ENCODE measurements at regions not wholly inside any gene's neighbourhood (a gene's known extent, or its start where the extent isn't known, plus 50 kb on each side); places are given as distances from the start of the nearest gene placed in this dataset.

- no peak for DNase-seq (ENCODE audit: low read depth)
Measured at GRCh38 chr14:101004176-101004575, 100.7 kb upstream of the RTL1 start.

DNA sequence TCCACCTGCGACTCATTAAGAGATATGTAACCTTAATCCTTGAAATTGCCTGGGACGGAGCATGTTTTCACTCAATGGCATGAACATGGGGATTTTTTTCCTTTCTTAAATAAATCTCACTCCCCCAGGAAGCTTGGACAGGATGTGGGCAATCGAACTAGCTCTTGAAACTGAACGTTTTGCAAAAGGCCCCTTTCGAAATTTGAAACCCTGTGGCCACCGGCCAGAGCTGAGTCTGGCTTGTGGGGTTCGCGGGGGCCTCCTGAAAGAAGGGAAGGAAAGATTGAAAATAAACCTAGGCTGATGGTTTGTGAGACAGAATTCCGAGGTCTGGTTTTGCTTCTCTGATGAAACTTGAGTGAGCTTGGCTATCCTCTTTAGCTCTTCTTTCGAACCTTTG is 101.4 kb upstream of the RTL1 start:
- peak; percentile 6 for DNase-seq (ENCODE audit: low read depth)

GRCh38 chr14:101005447-101005846 is 101.9 kb upstream of the RTL1 start:
- DNase-seq (ENCODE audit: low read depth), result no peak

GRCh38 chr14:101006008-101006407 is 102.5 kb upstream of the RTL1 start:
- DNase-seq (ENCODE audit: low read depth), result no peak

GRCh38 chr14:101007004-101007614 is 103.6 kb upstream of the RTL1 start:
- no peak for DNase-seq (ENCODE audit: low read depth)

- DNase-seq (ENCODE audit: low read depth), result no peak
Measured at GRCh38 chr14:101007765-101008164, 104.2 kb upstream of the RTL1 start.

DNA sequence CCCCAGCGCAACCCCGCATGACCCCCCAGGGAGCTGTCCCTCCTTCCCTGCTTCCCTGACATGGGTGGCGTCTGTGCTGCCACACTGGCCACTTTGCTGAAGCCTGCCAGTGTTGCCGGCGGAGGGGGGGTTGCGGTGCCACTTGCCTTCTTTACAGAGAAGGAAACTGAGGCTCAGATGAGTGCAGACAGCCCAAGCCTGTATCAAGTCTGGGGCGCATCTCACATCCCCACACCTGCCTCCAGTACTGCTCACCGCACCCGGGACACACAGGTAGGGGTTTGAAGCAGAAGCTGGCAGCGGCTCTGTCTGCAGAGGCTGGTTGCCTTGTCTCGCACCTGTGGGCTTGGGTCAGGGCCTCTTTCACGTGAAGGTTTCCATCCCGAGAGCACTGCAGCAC is 104.7 kb upstream of the RTL1 start:
- no peak for DNase-seq (ENCODE audit: low read depth)

- peak; percentile 58 for DNase-seq (ENCODE audit: low read depth)
Measured at GRCh38 chr14:101008631-101009336, 105.3 kb upstream of the RTL1 start.

- DNase-seq (ENCODE audit: low read depth), result no peak
Measured at GRCh38 chr14:101009531-101009930, 106.0 kb upstream of the RTL1 start.

GRCh38 chr14:101010293-101010692 is 106.8 kb upstream of the RTL1 start:
- no peak for DNase-seq (ENCODE audit: low read depth)

DNA sequence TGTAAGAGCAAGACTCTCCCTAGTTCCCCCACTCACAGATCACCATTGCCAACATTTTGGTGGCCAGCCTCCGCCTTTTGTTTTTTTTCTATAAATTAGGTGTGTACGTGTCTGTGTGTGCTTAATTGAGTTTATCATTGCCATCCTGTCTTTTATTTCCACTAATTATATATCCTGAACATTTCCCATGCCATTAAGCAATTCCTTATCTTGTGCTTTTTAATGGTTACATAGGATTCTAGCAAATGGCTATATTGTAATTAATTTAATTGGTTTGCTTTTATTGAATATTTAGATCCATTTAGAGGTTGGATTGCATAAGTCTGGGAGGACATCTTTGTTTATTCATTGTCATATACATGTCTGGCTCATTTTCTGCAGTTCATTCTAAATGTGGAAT is 107.3 kb upstream of the RTL1 start:
- DNase-seq (ENCODE audit: low read depth), result no peak

DNA sequence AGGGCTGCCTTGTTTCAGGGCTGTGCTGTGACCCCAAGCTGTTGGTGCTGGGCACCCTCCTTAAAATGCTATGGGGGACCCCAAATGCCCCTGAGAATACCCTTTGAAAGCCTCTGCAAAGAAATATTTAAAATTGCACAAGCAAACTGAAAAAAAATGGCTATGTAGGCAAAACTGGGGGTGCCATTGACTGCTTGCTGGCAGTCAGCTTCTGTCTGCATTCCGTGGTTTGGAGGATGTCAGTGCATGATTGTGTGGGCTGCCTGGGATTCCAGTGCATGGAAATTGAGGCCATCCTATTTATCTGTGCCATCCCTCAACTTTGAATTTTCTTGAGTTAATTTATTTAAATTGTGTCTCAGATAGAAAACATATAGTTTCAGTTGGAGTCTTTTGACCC is 113.7 kb upstream of the RTL1 start:
- DNase-seq (ENCODE audit: low read depth), result peak; percentile 5

- no peak for DNase-seq (ENCODE audit: low read depth)
Measured at GRCh38 chr14:101017806-101018560, 114.5 kb upstream of the RTL1 start.

DNA sequence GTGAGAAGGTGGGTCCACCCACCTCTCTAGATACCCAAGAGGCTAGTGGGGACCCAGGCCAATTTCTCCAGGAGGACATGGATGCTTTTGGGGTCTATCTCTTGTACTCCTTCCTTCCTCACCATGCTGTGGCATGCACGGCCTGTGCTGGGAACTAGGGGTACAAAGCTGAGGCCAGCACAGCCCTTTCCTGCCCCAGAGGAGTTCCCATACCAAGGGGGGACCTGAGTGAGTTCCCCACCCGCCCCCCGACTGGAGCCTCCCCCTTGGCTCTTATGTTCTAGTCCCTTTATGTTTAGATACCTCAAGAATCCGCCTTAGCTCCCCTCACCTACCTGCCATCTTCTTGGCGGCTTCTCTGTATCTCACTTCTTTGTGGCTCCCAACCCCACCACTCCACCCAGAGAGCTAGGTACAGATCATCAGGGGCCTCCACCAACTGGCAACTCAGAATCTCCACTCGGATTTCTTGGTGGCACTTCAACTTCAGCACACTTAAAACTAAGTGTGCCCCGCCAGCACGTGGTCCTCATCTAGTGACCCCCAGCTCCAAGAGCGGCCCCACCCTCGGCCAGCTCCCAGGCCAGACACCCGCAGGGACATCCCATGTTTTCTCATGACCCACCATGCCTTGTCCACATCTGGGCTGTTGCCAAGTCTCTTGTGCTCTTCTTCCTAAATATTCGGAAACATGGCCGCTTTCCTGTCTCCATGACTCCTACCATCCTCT is 115.2 kb upstream of the RTL1 start:
- no peak for DNase-seq (ENCODE audit: low read depth)

GRCh38 chr14:101019541-101019940 is 116.0 kb upstream of the RTL1 start:
- DNase-seq (ENCODE audit: low read depth), result no peak

- DNase-seq (ENCODE audit: low read depth), result no peak
Measured at GRCh38 chr14:101019990-101020710, 116.6 kb upstream of the RTL1 start.

DNA sequence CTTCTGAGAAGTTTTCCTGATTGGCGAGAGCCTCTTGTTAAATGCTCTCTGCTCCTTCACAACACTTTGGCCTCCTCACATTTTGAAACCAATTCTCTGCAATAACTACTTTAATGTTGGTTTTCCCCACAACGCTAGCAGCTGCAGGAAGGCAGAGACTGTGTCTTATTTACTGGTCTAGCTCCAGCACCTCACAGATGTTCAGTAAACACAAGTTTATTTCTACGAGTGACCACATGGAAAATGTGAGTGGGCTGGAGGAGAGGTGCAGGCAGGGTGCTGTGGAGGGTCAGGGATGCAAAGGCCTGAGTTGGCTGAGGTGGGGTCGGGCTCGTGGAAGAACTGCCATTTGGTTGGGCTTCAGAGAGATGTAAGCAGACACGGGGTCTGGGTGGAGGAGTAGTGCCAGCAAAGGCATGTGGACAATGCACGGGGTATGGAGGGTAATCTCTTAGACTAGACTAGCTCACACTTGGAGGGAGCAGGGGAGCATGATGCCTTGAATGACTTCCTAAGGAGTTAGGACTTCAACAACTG is 117.4 kb upstream of the RTL1 start:
- DNase-seq (ENCODE audit: low read depth), result no peak

DNA sequence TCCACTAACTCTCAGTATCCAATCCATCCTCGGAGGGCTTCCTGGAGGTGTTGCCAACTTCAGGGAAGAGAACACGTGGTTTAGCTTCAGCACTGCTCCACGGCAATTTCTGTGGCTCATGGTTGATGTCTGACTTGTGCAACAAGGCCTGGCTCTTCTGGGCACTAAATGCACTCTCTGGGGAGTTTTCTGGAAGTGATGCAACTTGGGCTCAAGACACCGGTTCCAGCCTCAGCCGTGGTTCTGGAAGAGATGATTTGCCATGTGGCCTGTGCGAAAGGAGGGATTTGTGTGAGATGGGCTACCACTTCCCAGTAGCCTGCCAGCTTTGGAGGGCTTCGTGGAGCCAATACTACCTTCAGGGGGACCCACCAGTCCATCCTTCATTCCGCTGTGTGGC is 118.6 kb upstream of the RTL1 start:
- DNase-seq (ENCODE audit: low read depth), result no peak

- no peak for DNase-seq (ENCODE audit: low read depth)
Measured at GRCh38 chr14:101022916-101023435, 119.5 kb upstream of the RTL1 start.

DNA sequence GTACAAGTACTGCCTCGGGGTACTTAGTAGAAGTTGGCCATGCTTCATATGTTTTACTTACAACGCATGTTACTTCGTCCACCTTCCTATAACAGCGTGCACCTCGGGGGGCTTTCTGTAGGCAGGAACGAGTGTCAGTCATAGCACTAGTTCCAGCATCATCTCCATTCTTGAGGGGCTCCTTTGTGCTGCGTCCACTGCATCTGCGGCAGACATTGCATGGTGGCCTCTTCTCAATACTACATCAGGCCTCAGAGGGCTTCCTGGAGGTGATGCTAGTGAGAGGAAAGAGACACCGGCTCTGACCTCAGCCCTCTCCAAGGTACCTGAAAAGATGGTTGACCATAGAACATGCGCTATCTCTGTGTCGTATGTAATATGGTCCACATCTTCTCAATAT is 121.2 kb upstream of the RTL1 start:
- DNase-seq (ENCODE audit: low read depth), result no peak

DNA sequence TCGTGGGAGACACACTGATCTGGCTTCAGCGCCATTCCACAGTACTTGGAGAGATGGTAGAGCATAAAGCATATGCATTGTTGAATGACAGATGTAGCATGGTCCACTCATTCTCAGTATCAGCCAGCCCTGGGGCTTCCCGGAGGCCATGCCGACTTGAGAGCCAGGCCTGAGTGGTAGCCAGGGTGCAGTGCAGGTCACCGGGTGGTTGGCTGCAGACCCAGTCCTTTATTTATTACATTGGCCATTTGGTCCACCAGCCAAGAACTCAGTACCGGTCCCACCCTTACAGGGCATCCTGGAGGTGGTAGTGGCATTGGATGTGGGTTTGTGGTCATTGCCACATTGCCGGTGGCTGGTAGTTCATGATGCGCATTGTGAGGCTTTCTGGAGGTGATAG is 121.6 kb upstream of the RTL1 start:
- DNase-seq (ENCODE audit: low read depth), result no peak
